Astrocyte (in vitro differentiated cells and primary cell): ENCODE measurements at regions not wholly inside any gene's neighbourhood (a gene's known extent, or its start where the extent isn't known, plus 50 kb on each side); places are given as distances from the start of the nearest gene placed in this dataset.

Experiments used
- DNase-seq: peaks from one replicate; pipeline ENCODE4 v3.0.0-alpha.2; 2010; ENCODE audit warnings: low read depth
- FAIRE-seq: peaks from 2 replicates; lab custom pipeline; 2011; peaks lifted over from hg19 to GRCh38; lab: Jason Lieb, UNC
- H2AFZ ChIP-seq: 2 replicates; pipeline ENCODE4 v1.6.0; 2012; ENCODE audit warnings: low read depth, low read length, inconsistent platforms
- H3K27ac ChIP-seq: 2 replicates; pipeline ENCODE4 v1.5.1; 2011; ENCODE audit warnings: low read depth, low read length, inconsistent platforms
- H3K27me3 ChIP-seq: 2 replicates; pipeline ENCODE4 v1.6.0; 2011; ENCODE audit warnings: low read length, inconsistent platforms; ENCODE audit not compliant: insufficient read depth
- H3K36me3 ChIP-seq: 2 replicates; pipeline ENCODE4 v1.5.1; 2011; ENCODE audit warnings: low read length, inconsistent platforms; ENCODE audit not compliant: insufficient read depth
- H3K4me1 ChIP-seq: 2 replicates; pipeline ENCODE4 v1.5.1; 2011; ENCODE audit warnings: low read length, inconsistent platforms; ENCODE audit not compliant: insufficient read depth
- H3K4me2 ChIP-seq: 2 replicates; pipeline ENCODE4 v1.6.0; 2012; ENCODE audit warnings: low read length, inconsistent platforms
- H3K4me3 ChIP-seq: 2 replicates; pipeline ENCODE4 v1.5.1; 2011; ENCODE audit warnings: low read depth, mild to moderate bottlenecking, low read length, inconsistent platforms; ENCODE audit not compliant: insufficient read depth
- H3K79me2 ChIP-seq: 2 replicates; pipeline ENCODE4 v1.6.0; 2012; ENCODE audit warnings: mild to moderate bottlenecking, low read length, inconsistent platforms; ENCODE audit not compliant: insufficient read depth
- H3K9ac ChIP-seq: 2 replicates; pipeline ENCODE4 v1.6.0; 2012; ENCODE audit warnings: mild to moderate bottlenecking, low read length, inconsistent platforms
- H3K9me3 ChIP-seq: 2 replicates; pipeline ENCODE4 v1.5.1; 2012; ENCODE audit warnings: low read depth, mild to moderate bottlenecking, low read length, inconsistent platforms; ENCODE audit not compliant: insufficient read depth
- H4K20me1 ChIP-seq: 2 replicates; pipeline ENCODE4 v1.6.0; 2012; ENCODE audit warnings: low read length, inconsistent platforms; ENCODE audit not compliant: insufficient read depth
- H3K27ac Mint-ChIP-seq: one replicate; pipeline ENCODE4 v1.8.0; 2021; ENCODE audit warnings: mild to moderate bottlenecking, mixed read lengths; ENCODE audit not compliant: unreplicated experiment
- H3K27me3 Mint-ChIP-seq: one replicate; pipeline ENCODE4 v1.8.0; 2021; ENCODE audit warnings: low read depth, mixed read lengths; ENCODE audit not compliant: unreplicated experiment
- H3K36me3 Mint-ChIP-seq: one replicate; pipeline ENCODE4 v1.8.0; 2021; ENCODE audit warnings: low read depth, mixed read lengths; ENCODE audit not compliant: unreplicated experiment
- H3K4me1 Mint-ChIP-seq: one replicate; pipeline ENCODE4 v1.8.0; 2021; ENCODE audit warnings: low read depth, mixed read lengths; ENCODE audit not compliant: unreplicated experiment
- H3K4me3 Mint-ChIP-seq: one replicate; pipeline ENCODE4 v1.8.0; 2021; ENCODE audit warnings: mild to moderate bottlenecking, moderate library complexity, mixed read lengths; ENCODE audit not compliant: unreplicated experiment
- H3K9me3 Mint-ChIP-seq: one replicate; pipeline ENCODE4 v1.8.0; 2021; ENCODE audit warnings: mild to moderate bottlenecking, mixed read lengths; ENCODE audit not compliant: unreplicated experiment
- EZH2 ChIP-seq: IDR thresholded peaks from 2 replicates; pipeline ENCODE4 v1.6.1; 2012; ENCODE audit warnings: mild to moderate bottlenecking, low read length, inconsistent platforms; ENCODE audit not compliant: insufficient read depth
- TF ChIP-seq, protein P1 (sequence below): IDR thresholded peaks from 2 replicates; pipeline ENCODE4 v1.5.1; 2011; ENCODE audit warnings: low read depth, mild to moderate bottlenecking, inconsistent platforms, low read length, moderate library complexity; ENCODE audit not compliant: insufficient read depth

GRCh38 chr20:16125816-16126215 lies 447.4 kb downstream of the KIF16B start:
- no peaks in the 10 kb centered on the region for H3K36me3 Mint-ChIP-seq
- no peaks in the 10 kb centered on the region for H4K20me1 ChIP-seq
- FAIRE-seq (no peak), DNase-seq (no peak)
- no peaks in the 10 kb centered on the region for H3K36me3 ChIP-seq
- H3K9me3 ChIP-seq, result peaks cover 9% of the 10 kb centered on the region
- H3K27ac Mint-ChIP-seq, result no peak overlapping the region
- TF ChIP-seq, protein P1, sequence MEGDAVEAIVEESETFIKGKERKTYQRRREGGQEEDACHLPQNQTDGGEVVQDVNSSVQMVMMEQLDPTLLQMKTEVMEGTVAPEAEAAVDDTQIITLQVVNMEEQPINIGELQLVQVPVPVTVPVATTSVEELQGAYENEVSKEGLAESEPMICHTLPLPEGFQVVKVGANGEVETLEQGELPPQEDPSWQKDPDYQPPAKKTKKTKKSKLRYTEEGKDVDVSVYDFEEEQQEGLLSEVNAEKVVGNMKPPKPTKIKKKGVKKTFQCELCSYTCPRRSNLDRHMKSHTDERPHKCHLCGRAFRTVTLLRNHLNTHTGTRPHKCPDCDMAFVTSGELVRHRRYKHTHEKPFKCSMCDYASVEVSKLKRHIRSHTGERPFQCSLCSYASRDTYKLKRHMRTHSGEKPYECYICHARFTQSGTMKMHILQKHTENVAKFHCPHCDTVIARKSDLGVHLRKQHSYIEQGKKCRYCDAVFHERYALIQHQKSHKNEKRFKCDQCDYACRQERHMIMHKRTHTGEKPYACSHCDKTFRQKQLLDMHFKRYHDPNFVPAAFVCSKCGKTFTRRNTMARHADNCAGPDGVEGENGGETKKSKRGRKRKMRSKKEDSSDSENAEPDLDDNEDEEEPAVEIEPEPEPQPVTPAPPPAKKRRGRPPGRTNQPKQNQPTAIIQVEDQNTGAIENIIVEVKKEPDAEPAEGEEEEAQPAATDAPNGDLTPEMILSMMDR, result no peak
- TF ChIP-seq EZH2, result no peak
- no peak overlapping the region for H3K4me2 ChIP-seq
- H3K4me1 ChIP-seq, result no peaks in the 10 kb centered on the region
- peaks cover 2% of the 10 kb centered on the region for H3K27me3 Mint-ChIP-seq
- H3K9ac ChIP-seq, result no peak overlapping the region
- H3K27ac ChIP-seq, result no peak overlapping the region
- H3K4me3 Mint-ChIP-seq, result no peak overlapping the region
- H3K27me3 ChIP-seq, result no peaks in the 10 kb centered on the region
- no peaks in the 10 kb centered on the region for H3K79me2 ChIP-seq
- peaks cover 6% of the 10 kb centered on the region for H3K9me3 Mint-ChIP-seq
- no peaks in the 10 kb centered on the region for H3K4me1 Mint-ChIP-seq
- no peak overlapping the region for H3K4me3 ChIP-seq
- no peak overlapping the region for H2AFZ ChIP-seq

DNA sequence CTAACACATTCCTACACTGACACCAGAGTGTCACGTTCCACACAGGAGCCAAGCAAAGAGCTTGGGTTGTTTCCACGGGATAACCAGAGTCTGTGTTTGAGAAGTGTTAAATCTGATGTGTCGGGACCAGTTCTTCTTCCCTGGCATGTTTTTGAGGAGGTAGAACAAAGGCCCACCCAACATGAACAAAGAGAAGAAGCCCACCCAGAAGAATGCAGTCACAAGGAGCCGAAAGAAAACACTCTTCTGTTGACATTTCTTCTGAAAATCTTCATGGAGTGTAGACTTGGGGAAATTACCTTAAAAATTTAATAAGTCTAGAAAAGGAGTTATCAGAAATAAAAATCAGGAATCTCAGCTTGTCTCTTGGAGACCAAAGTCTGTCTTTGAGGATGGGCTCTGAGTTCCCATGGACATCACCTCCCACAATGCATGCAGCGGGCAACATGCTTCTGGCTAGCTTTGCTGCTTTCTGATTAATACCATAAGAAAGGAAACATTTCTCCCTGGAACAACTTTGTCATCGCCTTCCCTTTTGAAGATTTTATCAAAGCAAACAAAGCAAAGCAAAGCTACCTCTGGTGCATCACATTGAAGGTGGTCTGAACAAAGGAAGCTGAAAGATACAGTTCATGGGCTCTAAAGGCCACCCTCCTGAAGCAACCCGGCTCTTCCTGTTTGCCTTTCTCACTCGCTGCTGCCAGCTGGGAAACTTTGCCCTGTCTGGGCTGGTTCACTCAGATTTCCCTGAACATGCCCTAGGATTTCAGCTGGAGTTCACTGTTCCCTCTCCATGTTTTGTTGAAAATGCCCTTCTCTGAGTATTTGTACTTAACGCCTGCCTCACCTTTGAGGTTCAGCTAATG lies 448.1 kb downstream of the KIF16B start:
- no peaks in the 10 kb centered on the region for H3K4me1 Mint-ChIP-seq
- no peak overlapping the region for H3K4me3 ChIP-seq
- H3K36me3 ChIP-seq, result no peaks in the 10 kb centered on the region
- H3K27me3 ChIP-seq, result no peaks in the 10 kb centered on the region
- H3K4me3 Mint-ChIP-seq, result no peak overlapping the region
- no peaks in the 10 kb centered on the region for H4K20me1 ChIP-seq
- no peak overlapping the region for H3K27ac ChIP-seq
- no peaks in the 10 kb centered on the region for H3K79me2 ChIP-seq
- H3K9ac ChIP-seq, result no peak overlapping the region
- H3K4me1 ChIP-seq, result no peaks in the 10 kb centered on the region
- DNase-seq, result no peak
- peaks cover 6% of the 10 kb centered on the region for H3K9me3 Mint-ChIP-seq
- H3K27ac Mint-ChIP-seq, result no peak overlapping the region
- H2AFZ ChIP-seq, result no peak overlapping the region
- FAIRE-seq, result no peak
- no peak overlapping the region for H3K4me2 ChIP-seq
- no peaks in the 10 kb centered on the region for H3K36me3 Mint-ChIP-seq
- TF ChIP-seq, protein P1, result no peak
- TF ChIP-seq EZH2, result no peak
- H3K27me3 Mint-ChIP-seq, result peaks cover 2% of the 10 kb centered on the region
- peaks cover 9% of the 10 kb centered on the region for H3K9me3 ChIP-seq

- Histone ChIP-seq H3K27me3 (no peaks in the 10 kb centered on the region), H2AFZ (no peak overlapping the region), H3K4me1 (no peaks in the 10 kb centered on the region), H3K79me2 (no peaks in the 10 kb centered on the region), H3K4me3 (no peak overlapping the region), H3K9ac (no peak overlapping the region), H3K4me2 (no peak overlapping the region), H3K36me3 (no peaks in the 10 kb centered on the region), H3K27ac (no peak overlapping the region), H3K9me3 (peaks cover 9% of the 10 kb centered on the region), H4K20me1 (no peaks in the 10 kb centered on the region)
- no peak overlapping the region for H3K4me3 Mint-ChIP-seq
- TF ChIP-seq, protein P1, result no peak
- TF ChIP-seq EZH2, result no peak
- no peak overlapping the region for H3K27ac Mint-ChIP-seq
- peaks cover 6% of the 10 kb centered on the region for H3K9me3 Mint-ChIP-seq
- no peak for DNase-seq
- no peak for FAIRE-seq
- H3K4me1 Mint-ChIP-seq, result no peaks in the 10 kb centered on the region
- H3K27me3 Mint-ChIP-seq, result peaks cover 2% of the 10 kb centered on the region
- H3K36me3 Mint-ChIP-seq, result no peaks in the 10 kb centered on the region
These were observed 448.8 kb downstream of the KIF16B start for GRCh38 chr20:16124491-16124890.
